SK-N-MC (cell line): ENCODE measurements at regions not wholly inside any gene's neighbourhood (a gene's known extent, or its start where the extent isn't known, plus 50 kb on each side); places are given as distances from the start of the nearest gene placed in this dataset.

Source experiments
- DNase-seq: peaks from one replicate; pipeline ENCODE4 v3.0.0-alpha.2; 2011; ENCODE audit warnings: low read depth, low spot score
- H3K27ac ChIP-seq: fragments of 200-600 bp; sonication (generic); 2 replicates; pipeline ENCODE4 v1.5.1; 2016; ENCODE audit warnings: mixed run types
- H3K36me3 ChIP-seq: fragments of 200-600 bp; sonication (generic); 2 replicates; pipeline ENCODE4 v1.6.1; 2017; ENCODE audit warnings: antibody characterized with exemption, low read length, mixed read lengths; ENCODE audit not compliant: insufficient read depth
- H3K4me3 ChIP-seq: fragments of 200-600 bp; sonication (generic); 2 replicates; pipeline ENCODE4 v1.5.1; 2016
- H3K9ac ChIP-seq: fragments of 200-600 bp; sonication (generic); 2 replicates; pipeline ENCODE4 v1.8.0; 2017; ENCODE audit warnings: mixed run types, mixed read lengths; ENCODE audit not compliant: insufficient read length
- H3K9me3 ChIP-seq: fragments of 200-600 bp; sonication (generic); 2 replicates; pipeline ENCODE4 v1.6.1; 2017; ENCODE audit warnings: low read depth, mild to moderate bottlenecking, antibody characterized with exemption, low read length, moderate library complexity, mixed read lengths
- EZH2 ChIP-seq: fragments of 200-600 bp; sonication (generic); IDR thresholded peaks from one replicate; pipeline ENCODE4 v1.6.1; 2017; ENCODE audit warnings: antibody characterized with exemption
- FOXP2 ChIP-seq: optimal IDR thresholded peaks from 2 replicates; pipeline ENCODE3; 2011; ENCODE audit warnings: mild to moderate bottlenecking, moderate library complexity; ENCODE audit not compliant: insufficient read depth; ENCODE audit errors: extremely low read length, control extremely low read depth
- POLR2AphosphoS5 ChIP-seq: IDR thresholded peaks from 2 replicates; pipeline ENCODE4 v1.6.1; 2012; ENCODE audit warnings: mild to moderate bottlenecking, low read depth, low read length, borderline replicate concordance

GRCh38 chr7:43791-44540, 148.4 kb upstream of the FAM20C start:
- Histone ChIP-seq H3K36me3 (no peaks in the 10 kb centered on the region), H3K9me3 (no peaks in the 10 kb centered on the region), H3K27ac (no peak overlapping the region), H3K9ac (no peak overlapping the region), H3K4me3 (no peak overlapping the region)
- TF ChIP-seq EZH2 (no peak), POLR2AphosphoS5 (no peak), FOXP2 (no peak)
- DNase-seq: no peak

GRCh38 chr7:44541-44896, 147.9 kb upstream of the FAM20C start:
- no peak for TF ChIP-seq EZH2
- no peak for TF ChIP-seq POLR2AphosphoS5
- TF ChIP-seq FOXP2: no peak
- no peak for DNase-seq
- no peaks in the 10 kb centered on the region for H3K9me3 ChIP-seq

GRCh38 chr7:45106-46090, 147.0 kb upstream of the FAM20C start:
- H3K27ac ChIP-seq: no peak overlapping the region
- no peak overlapping the region for H3K9ac ChIP-seq
- no peaks in the 10 kb centered on the region for H3K9me3 ChIP-seq
- no peaks in the 10 kb centered on the region for H3K36me3 ChIP-seq
- H3K4me3 ChIP-seq: no peak overlapping the region
- TF ChIP-seq EZH2: no peak
- DNase-seq: no peak

More at GRCh38 chr7:44541-44896, 147.9 kb upstream of the FAM20C start:
- no peak overlapping the region for H3K27ac ChIP-seq
- no peak overlapping the region for H3K9ac ChIP-seq
- H3K4me3 ChIP-seq: no peak overlapping the region
- H3K36me3 ChIP-seq: no peaks in the 10 kb centered on the region

GRCh38 chr7:46123-46829, 146.1 kb upstream of the FAM20C start:
- Histone ChIP-seq H3K9me3 (no peaks in the 10 kb centered on the region), H3K27ac (no peak overlapping the region), H3K36me3 (no peaks in the 10 kb centered on the region), H3K4me3 (no peak overlapping the region), H3K9ac (no peak overlapping the region)
- no peak for DNase-seq
- TF ChIP-seq FOXP2 (no peak), POLR2AphosphoS5 (no peak), EZH2 (no peak)

- no peak overlapping the region for H3K9ac ChIP-seq
These were observed 145.6 kb upstream of the FAM20C start for GRCh38 chr7:46830-47140.

GRCh38 chr7:51456-52068, 140.8 kb upstream of the FAM20C start:
- no peak overlapping the region for H3K27ac ChIP-seq
- H3K4me3 ChIP-seq: no peak overlapping the region
- no peaks in the 10 kb centered on the region for H3K36me3 ChIP-seq
- TF ChIP-seq POLR2AphosphoS5 (no peak), EZH2 (no peak), FOXP2 (no peak)
- DNase-seq: no peak
- H3K9ac ChIP-seq: no peak overlapping the region
- no peaks in the 10 kb centered on the region for H3K9me3 ChIP-seq

More at GRCh38 chr7:46830-47140, 145.6 kb upstream of the FAM20C start:
- DNase-seq: no peak
- TF ChIP-seq EZH2 (no peak), POLR2AphosphoS5 (no peak), FOXP2 (no peak)
- no peak overlapping the region for H3K4me3 ChIP-seq
- H3K27ac ChIP-seq: no peak overlapping the region
- no peaks in the 10 kb centered on the region for H3K9me3 ChIP-seq
- H3K36me3 ChIP-seq: no peaks in the 10 kb centered on the region

GRCh38 chr7:52100-52499, 140.3 kb upstream of the FAM20C start:
- Histone ChIP-seq H3K36me3 (no peaks in the 10 kb centered on the region), H3K27ac (no peak overlapping the region), H3K4me3 (no peak overlapping the region), H3K9ac (no peak overlapping the region), H3K9me3 (no peaks in the 10 kb centered on the region)
- DNase-seq: no peak
- TF ChIP-seq POLR2AphosphoS5 (no peak), EZH2 (no peak), FOXP2 (no peak)

- Histone ChIP-seq H3K9ac (no peak overlapping the region), H3K9me3 (no peaks in the 10 kb centered on the region), H3K36me3 (no peaks in the 10 kb centered on the region), H3K27ac (no peak overlapping the region), H3K4me3 (no peak overlapping the region)
- DNase-seq: no peak
- TF ChIP-seq EZH2: no peak
- no peak for TF ChIP-seq POLR2AphosphoS5
- no peak for TF ChIP-seq FOXP2
These were observed 138.8 kb upstream of the FAM20C start for GRCh38 chr7:53531-53930.
